WTC11 (cell line): ENCODE measurements at regions not wholly inside any gene's neighbourhood (a gene's known extent, or its start where the extent isn't known, plus 50 kb on each side); places are given as distances from the start of the nearest gene placed in this dataset.

ENCODE experiments used
- CTCF ChIP-seq: fragments of 200-600 bp; IDR thresholded peaks from 2 replicates; pipeline ENCODE4 v1.8.0; 2022; ENCODE audit warnings: antibody characterized with exemption
- E2F5 ChIP-seq: sonication (generic); formaldehyde crosslinking; IDR thresholded peaks from 2 replicates; pipeline ENCODE4 v1.8.1; 2022; ENCODE audit warnings: mild to moderate bottlenecking, moderate library complexity, missing genetic modification reagents
- JUN ChIP-seq: sonication (generic); formaldehyde crosslinking; IDR thresholded peaks from 2 replicates; pipeline ENCODE4 v1.8.0; 2023; ENCODE audit warnings: mild to moderate bottlenecking, missing genetic modification reagents
- ZNF512 ChIP-seq: sonication (generic); formaldehyde crosslinking; IDR thresholded peaks from 2 replicates; pipeline ENCODE4 v1.8.1; 2022; ENCODE audit warnings: missing genetic modification reagents, borderline replicate concordance

- TF ChIP-seq CTCF (no peak), E2F5 (no peak), ZNF512 (CRISPR knock-in tag) (no peak), JUN (CRISPR knock-in tag) (no peak)
These were observed 103.8 kb upstream of the MED13L start for GRCh38 chr12:116381240-116381743.
